IPS-18c (cell line): ENCODE measurements at regions not wholly inside any gene's neighbourhood (a gene's known extent, or its start where the extent isn't known, plus 50 kb on each side); places are given as distances from the start of the nearest gene placed in this dataset.
"Not testable (repeated sequence)": the region's sequence is repeated elsewhere in the genome, so short reads cannot be mapped to it uniquely, and the experiment has no call there.

Experiments
- H3K4me3 ChIP-seq: 2 replicates; pipeline ENCODE4 v1.7.0; 2013; ENCODE audit warnings: low read depth, mild to moderate bottlenecking, low read length, moderate library complexity; ENCODE audit not compliant: insufficient read depth
- H3K9me3 ChIP-seq: one replicate; pipeline ENCODE4 v1.6.1; 2013; ENCODE audit warnings: mild to moderate bottlenecking, low read length, moderate library complexity; ENCODE audit not compliant: control insufficient read depth, insufficient read depth

DNA sequence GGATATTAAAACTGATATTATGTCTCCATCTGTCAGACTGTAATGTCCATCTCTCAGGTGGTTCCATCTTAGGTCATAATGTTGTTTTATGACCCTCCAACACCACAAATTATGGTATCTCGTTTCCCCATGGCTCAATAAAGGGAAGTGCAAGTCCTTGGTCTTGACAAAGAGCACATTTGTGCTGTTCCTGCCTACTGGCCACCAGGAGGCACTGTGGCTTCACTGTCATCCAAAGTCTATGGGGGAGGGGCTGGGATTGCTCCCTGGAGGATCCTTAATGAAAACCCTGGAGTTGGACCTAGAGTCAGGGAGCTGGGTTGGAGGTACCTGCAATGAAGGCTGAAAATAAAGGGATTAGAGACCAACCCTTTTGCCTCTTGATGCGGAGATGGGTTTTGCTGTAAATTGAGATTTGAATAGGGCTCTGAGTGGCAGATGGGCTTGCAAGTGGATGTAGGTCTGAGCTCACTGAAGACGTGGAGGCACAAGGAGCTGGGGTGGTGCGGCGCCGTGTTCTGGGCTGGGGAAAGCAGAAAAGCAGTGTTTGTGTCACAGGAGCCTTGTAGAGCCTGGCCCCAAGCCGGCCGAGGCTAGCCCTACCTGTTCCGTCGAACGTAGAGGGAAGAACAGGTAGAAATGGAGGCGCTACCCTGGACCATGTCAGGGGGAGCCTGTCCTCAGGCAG lies 180.5 kb upstream of the PRSS58 start:
- no peak overlapping the region for H3K4me3 ChIP-seq
- H3K9me3 ChIP-seq: no peaks in the 10 kb centered on the region

DNA sequence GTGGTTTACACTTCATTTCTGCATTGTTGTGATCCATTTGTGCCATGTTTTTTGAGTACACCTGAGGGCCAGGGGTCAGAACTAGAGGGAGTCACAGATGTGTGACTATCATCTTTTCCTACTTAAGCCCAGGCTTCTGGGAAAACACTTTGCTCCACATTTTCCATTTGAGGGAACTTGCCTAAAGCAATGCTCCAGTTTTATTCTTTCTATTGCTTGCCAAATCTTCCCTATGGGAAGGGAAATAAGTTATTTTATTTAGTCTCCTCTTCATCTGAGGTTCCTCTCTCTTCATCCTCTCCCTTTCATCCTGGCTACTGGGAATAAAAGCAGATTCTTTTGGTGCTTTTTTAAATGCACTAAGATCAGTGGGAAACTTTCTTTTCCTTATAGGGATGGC lies 179.9 kb upstream of the PRSS58 start:
- no peaks in the 10 kb centered on the region for H3K9me3 ChIP-seq
- H3K4me3 ChIP-seq: no peak overlapping the region

DNA sequence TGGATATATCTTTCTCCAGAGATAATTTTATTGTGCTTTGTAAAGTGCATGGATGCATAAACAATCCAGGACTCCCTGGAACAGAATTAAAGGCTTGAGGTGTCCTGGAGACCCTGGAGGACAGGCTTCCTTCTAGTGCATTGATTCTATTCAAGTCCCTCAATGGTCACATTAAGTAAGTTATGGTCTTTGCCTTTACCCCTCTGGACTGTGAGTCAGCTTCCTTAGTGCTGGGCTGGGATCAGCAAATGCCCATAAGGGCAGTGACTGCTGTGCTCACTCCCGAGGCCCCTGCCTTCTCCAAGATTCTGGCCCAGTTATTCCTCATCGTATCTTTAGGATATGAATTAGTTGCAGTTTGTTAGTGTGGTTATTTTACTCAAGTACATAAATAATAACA lies 178.7 kb upstream of the PRSS58 start:
- Histone ChIP-seq H3K9me3 (no peaks in the 10 kb centered on the region), H3K4me3 (no peak overlapping the region)

DNA sequence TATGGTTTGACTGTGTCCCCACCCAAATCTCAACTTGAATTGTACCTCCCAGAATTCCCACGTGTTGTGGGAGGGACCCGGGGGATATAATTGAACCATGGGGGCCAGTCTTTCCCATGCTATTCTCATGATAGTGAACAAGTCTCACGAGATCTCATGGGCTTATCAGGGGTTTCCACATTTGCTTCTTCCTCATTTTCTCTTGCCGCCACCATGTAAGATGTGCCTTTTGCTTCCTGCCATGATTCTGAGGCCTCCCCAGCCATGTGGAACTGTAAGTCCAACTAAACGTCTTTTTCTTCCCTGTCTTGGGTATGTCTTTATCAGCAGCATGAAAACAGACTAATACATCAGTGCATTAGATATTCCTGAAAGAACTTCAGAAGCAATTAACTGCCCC lies 177.7 kb upstream of the PRSS58 start:
- not testable (repeated sequence) for H3K9me3 ChIP-seq, H3K4me3 ChIP-seq

DNA sequence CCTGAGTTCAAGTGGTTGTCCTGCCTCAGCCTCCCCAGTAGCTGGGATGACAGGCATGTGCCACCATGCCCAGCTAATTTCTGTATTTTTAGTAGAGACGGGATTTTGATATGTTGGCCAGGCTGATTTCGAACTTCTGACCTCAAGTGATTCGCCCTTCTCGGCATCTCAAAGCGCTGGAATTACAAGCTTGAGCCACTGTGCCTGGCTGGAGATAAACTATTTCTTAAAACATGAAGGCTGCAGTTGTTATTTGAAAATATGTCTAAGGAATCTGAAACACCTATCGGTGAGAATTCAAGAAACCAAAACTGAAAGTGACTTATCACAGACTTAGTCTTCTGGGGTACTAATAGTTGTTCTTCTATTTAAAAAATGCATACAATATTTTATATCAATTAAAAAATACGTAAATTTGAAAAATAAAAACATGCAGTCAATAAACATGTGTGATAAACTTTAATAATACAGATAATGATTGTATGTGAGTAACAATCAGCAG lies 176.9 kb upstream of the PRSS58 start:
- Histone ChIP-seq H3K9me3 (no peaks in the 10 kb centered on the region), H3K4me3 (no peak overlapping the region)

DNA sequence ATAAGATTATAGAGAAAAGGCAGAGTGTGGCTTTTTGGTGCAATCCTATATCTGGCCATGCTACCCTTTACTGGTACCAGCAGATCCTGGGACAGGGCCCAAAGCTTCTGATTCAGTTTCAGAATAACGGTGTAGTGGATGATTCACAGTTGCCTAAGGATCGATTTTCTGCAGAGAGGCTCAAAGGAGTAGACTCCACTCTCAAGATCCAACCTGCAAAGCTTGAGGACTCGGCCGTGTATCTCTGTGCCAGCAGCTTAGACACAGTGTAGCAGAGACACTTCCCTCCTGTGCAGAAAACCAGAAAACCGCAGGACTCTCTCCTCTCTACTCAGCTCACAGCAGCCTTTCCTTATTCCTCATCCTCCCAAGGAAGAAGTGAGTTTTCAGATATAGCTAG lies 176.3 kb upstream of the PRSS58 start:
- not testable (repeated sequence) for H3K9me3 ChIP-seq, H3K4me3 ChIP-seq

DNA sequence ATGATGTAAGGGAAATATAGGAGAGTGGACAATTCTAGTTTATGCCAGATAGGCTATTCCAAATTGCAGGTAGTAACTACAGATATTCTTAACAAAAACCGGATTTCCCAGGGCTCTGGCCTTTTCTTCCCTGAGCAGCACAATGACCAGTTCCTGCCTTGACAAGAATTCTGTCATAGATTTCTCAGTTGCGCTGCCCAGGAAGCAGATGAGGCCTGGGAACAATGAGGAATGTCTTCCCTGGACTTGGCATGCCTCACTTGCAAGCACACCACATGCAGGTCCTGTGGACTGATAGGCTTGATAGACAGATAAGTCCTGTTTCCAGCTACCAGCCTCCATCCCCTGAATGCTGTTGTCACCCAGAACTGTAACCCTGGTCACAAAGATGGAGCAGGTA lies 174.5 kb upstream of the PRSS58 start:
- Histone ChIP-seq H3K9me3 (no peaks in the 10 kb centered on the region), H3K4me3 (no peak overlapping the region)

DNA sequence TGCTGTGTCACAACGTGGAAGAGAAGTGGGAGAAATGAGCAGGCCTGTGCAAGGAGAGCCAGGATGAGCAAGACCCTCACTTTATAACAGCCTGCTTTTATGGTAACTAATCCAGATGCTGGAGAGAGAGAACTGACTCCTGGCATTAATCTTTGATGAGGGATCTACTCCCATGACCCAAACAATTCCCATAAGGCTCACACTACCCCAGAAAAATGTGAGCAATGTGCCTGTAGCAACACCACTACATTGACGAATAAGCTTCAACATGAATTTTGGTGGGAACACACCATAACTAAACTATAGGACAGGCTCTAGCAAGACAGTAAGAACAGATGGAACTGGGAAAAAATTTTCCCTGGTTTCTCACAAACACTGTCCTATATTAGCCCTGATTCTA lies 173.6 kb upstream of the PRSS58 start:
- H3K4me3 ChIP-seq: no peak overlapping the region
- no peaks in the 10 kb centered on the region for H3K9me3 ChIP-seq

DNA sequence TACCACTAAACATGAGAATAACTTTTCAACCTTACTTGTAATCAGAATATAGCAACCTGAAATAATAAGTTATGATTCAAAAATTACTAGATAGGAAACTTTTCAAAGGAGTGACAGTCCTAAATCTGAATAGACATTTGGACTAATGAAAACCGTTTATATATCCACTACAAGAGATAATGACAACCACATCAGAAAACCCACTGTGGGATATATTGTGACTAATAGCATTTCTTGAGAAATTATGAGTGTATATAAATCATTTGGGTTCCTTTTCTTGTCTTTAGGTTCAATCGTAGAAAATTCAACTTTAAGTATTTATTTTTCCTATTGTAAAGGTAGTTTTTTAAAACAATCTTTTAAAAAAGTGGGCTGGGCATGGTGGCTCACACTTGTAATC lies 170.2 kb upstream of the PRSS58 start:
- no peaks in the 10 kb centered on the region for H3K9me3 ChIP-seq

DNA sequence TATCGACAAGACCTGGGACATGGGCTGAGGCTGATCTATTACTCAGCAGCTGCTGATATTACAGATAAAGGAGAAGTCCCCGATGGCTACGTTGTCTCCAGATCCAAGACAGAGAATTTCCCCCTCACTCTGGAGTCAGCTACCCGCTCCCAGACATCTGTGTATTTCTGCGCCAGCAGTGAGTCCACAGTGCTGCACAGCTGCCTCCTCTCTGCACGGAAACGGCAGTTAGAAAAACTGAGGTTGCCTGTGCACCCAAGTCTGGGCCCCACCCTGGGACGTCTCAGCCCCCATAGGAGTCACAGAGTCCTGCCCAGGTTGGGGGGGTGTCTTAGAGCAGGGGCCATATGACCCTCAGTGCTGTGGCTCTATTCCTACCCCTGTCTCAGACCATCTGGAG lies 167.4 kb upstream of the PRSS58 start:
- Histone ChIP-seq H3K9me3 (no peaks in the 10 kb centered on the region), H3K4me3 (no peak overlapping the region)

More for the DNA sequence above, 170.2 kb upstream of the PRSS58 start:
- no peak overlapping the region for H3K4me3 ChIP-seq

DNA sequence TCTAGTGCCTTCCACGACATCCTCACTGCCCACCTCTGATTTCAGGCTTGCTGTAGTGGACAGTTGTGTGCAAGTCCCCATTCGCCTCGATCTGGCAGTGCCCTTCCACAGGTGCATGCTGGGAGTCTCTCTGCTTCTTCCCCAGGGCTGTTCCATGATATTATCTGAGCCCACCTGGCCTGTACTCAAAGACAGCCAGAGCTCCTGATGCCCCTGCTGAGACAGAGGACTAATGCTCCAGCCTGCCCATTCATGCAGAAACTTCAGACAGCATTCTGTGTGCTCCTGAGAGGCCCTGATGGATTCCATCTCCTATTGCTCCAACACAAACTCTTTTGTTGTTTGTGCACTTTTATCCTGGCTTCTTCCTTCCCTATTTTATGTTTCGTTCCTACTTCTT lies 164.8 kb upstream of the PRSS58 start:
- H3K9me3 ChIP-seq: no peaks in the 10 kb centered on the region
- H3K4me3 ChIP-seq: no peak overlapping the region

DNA sequence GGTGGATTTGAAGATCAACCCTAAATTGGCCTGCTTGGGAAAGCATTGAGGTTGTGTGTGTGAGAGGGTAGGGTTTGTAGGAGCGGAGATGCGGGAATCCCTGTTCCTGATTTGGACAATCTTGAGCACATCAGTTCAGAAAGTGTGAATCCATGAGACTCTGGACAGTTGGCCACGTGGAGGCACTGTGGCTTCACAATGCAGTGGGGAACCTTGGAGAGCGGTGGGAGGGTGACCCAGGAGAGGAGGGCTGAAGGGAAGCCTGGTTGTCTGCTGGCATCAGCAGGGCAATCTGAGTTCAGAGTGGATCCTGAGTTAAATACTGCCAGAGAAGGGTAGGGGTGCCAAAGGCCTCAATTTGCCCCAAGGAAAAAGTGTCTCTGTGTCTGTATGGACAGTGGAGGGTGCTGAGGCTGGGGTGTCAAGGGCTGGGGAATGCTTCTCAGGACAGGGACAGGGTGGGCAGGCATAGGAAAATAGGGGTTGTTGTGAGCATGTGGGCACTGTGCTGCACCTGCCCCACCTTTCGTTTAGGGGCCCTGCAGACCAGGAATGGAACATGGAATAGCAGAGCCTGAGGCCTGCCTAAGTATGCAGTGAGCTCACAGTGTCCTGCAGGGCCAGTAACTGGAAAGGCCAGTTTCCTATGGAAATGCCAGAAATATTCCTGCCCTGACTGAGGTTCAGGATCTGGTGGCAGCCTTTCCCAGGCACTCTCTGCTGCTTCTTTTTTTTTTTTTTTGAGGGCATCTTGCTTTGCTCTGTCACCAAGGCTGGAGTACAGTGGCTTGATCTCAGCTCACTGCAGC lies 162.9 kb upstream of the PRSS58 start:
- no peaks in the 10 kb centered on the region for H3K9me3 ChIP-seq
- H3K4me3 ChIP-seq: no peak overlapping the region

DNA sequence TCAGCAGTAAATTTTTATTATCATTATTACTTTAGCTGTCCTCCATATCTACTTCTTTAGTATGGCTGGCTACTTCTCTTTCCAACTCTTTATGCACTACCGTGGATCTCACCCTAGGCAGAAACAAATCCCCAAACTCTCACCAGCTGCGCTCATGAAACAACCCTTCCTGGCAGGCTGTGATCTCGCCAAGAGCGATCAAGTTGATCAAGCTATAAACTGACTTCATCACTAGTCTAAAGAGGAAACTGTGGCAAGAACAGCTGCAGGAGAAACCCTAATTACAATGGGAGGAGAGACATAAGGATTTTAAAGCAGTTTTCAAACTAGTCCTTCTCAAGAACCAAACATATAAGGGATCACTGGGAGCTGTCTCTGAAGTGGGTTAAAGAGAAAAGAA lies 160.5 kb upstream of the PRSS58 start:
- H3K9me3 ChIP-seq: no peaks in the 10 kb centered on the region

DNA sequence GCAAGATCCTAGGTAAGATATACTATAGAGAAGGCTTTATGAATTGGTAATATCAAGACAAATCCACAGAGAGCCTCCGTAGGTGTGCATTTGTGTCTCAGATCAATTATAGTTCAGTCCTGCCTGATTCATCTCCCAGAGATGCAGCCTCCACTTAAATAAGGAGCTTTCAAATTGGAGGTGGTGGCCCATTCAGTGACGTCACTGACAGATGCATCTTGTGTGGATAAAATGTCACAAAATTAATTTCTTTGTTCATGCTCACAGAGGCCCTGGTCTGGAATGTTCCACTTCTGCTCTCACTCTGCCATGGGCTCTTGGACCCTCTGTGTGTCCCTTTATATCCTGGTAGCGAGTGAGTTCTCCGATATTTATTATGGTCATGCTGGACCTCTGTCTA lies 157.1 kb upstream of the PRSS58 start:
- no peak overlapping the region for H3K4me3 ChIP-seq
- no peaks in the 10 kb centered on the region for H3K9me3 ChIP-seq

More for the DNA sequence above, 160.5 kb upstream of the PRSS58 start:
- H3K4me3 ChIP-seq: no peak overlapping the region

DNA sequence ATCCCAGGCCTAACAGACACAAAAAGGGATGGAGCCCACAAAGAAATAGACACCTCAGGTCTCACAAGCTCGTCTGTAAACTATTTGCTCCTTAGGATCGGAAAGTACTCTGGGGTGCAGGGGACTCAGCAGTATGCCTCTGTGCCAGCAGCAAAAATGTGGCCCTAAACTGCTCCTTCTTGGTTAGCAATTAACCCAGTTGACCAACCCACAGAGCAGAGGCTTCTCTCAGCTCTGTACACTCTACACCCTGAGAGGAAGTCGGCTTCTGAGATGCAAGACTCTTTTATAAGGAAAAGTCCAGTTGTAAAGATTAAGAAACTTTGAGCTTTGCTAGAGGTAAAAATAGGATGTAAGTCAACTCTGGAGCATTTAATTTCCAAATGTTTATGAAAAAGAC lies 156.3 kb upstream of the PRSS58 start:
- Histone ChIP-seq H3K9me3 (no peaks in the 10 kb centered on the region), H3K4me3 (no peak overlapping the region)

DNA sequence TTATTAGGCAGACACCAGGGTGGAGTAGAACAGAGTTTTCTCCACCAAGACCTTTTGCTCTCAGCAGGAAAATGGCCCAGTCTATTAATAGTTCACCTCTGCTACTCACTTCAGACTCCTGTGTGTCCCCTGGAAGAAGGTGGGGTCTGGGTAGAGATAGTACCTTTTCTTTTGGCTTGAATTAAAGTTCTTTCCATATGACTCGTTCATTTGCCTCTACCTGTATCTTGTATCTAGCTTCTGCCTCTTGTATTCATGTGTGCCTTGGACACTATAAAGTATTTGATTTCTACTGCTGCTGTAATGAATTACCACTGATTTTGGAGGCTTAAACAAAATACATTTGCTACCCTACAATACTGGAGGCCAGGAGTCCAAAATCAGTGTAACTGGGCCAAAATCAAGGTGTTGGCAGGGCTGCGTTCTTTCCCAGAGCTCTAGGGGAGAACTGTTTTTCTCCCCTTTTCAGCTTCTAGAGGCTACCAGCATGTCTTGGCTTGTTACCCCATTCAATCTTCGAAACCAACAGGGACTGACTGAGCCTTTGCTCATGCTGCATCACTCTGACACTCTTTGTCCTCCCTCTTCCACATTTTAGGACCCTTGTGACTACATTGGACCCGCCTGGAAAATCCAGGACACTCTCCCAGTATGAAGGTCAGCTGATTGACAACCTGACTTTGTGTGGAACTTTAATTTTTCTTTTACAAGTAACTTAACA lies 155.6 kb upstream of the PRSS58 start:
- H3K9me3 ChIP-seq: no peaks in the 10 kb centered on the region
- H3K4me3 ChIP-seq: no peak overlapping the region

DNA sequence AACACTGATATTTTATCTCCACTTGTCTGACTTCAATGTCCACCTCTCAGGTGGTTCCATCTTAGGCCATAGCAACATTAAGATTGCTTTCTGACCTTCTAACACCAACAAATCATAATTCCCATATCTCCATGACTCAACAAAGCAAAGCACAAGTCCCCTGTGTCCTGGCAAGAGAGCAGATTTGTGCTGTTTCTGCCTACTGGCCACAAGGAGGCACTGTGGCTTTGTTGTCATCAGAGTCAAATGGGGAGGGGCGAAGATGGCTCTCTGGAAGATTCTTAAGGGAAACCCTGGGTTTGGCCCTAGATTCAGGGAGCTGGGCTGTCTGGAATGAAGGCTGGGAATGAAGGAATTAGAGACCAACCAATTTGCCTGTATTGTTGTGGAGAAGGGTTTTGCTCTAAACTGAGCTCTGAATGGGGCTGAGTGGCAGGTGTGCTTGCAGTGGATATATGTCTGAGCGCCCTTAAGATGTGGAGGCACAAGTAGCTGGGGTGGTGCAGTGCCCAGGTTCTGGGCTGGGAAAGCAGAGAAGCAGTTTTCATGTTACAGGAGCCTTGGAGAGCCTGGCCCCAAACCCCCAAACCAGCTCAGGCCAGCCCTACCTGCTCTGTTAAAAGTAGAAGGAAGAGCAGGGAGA lies 154.8 kb upstream of the PRSS58 start:
- H3K9me3 ChIP-seq: no peaks in the 10 kb centered on the region
- no peak overlapping the region for H3K4me3 ChIP-seq
